HG03575 (cell line): ENCODE measurements at regions not wholly inside any gene's neighbourhood (a gene's known extent, or its start where the extent isn't known, plus 50 kb on each side); places are given as distances from the start of the nearest gene placed in this dataset.

Experiments used
- ATAC-seq: cut with Tn5 transposase; IDR thresholded peaks from one replicate; pipeline ENCODE4 v1.9.1; 2021; ENCODE audit not compliant: unreplicated experiment, insufficient number of reproducible peaks, low FRiP score; ENCODE audit errors: extremely low read depth

- no peak for ATAC-seq
Measured at GRCh38 chr5:35305336-35306020, 75.2 kb upstream of the PRLR start.

GRCh38 chr5:35304291-35304690 lies 74.0 kb upstream of the PRLR start:
- no peak for ATAC-seq

- ATAC-seq, result no peak
Measured at GRCh38 chr5:35303152-35303551, 72.9 kb upstream of the PRLR start.

- peak; percentile 94 for ATAC-seq
Measured at GRCh38 chr5:35302544-35302943, 72.3 kb upstream of the PRLR start.

- no peak for ATAC-seq
Measured at GRCh38 chr5:35297755-35298154, 67.5 kb upstream of the PRLR start.

- no peak for ATAC-seq
Measured at GRCh38 chr5:35294976-35295375, 64.7 kb upstream of the PRLR start.

- no peak for ATAC-seq
Measured at GRCh38 chr5:35294017-35294416, 63.7 kb upstream of the PRLR start.

- no peak for ATAC-seq
Measured at GRCh38 chr5:35285435-35285834, 55.1 kb upstream of the PRLR start.

- ATAC-seq, result no peak
Measured at GRCh38 chr5:35285011-35285410, 54.7 kb upstream of the PRLR start.

- no peak for ATAC-seq
Measured at GRCh38 chr5:35284364-35284763, 54.1 kb upstream of the PRLR start.

- no peak for ATAC-seq
Measured at GRCh38 chr5:35282810-35283209, 52.5 kb upstream of the PRLR start.

GRCh38 chr5:35281613-35282012 lies 51.3 kb upstream of the PRLR start:
- ATAC-seq, result no peak
